ENCODE measurements at regions not wholly inside any gene's neighbourhood (a gene's known extent, or its start where the extent isn't known, plus 50 kb on each side); places are given as distances from the start of the nearest gene placed in this dataset.

DNA sequence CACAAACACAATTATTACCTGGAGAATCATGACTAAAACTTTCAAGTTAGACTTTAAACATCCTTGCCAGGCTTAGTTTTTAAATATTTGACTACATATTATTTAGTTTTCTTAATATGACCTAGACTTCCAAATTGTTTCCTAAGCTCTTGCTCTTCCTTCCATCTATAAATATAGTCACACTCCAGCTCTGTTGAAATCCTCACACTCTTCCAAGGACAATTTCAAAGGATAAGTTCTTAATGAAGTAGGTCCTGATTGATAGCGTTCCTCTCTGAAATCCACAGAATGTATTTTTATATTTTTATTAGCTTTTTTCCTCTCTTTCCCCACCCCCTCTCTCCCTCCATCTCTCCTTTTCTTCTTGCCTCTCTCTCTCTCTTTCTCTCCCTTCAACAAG, 1074.1 kb upstream of the PCDH20 start:
- Histone ChIP-seq H3K79me2 (ENCODE audit: control insufficient read depth, insufficient read depth, low read length, poor library complexity) (no peaks in the 10 kb centered on the region), H3K23ac (ENCODE audit: low read length) (no peak overlapping the region), H2BK5ac (ENCODE audit: low read depth, low read length, poor library complexity) (no peak overlapping the region), H2AK5ac (ENCODE audit: low read length) (no peak overlapping the region), H4K91ac (ENCODE audit: low read depth, low read length) (no peak overlapping the region), H3K27me3 (ENCODE audit: insufficient read depth, low read length) (no peaks in the 10 kb centered on the region), H3K9ac (ENCODE audit: low read length) (no peak overlapping the region), H3K4me2 (ENCODE audit: low read length) (no peak overlapping the region), H3K4me1 (ENCODE audit: control insufficient read depth in 1 of 2, insufficient read depth in 2 of 2, low read length in 2 of 2) (no peaks in the 10 kb centered on the region), H4K8ac (ENCODE audit: low read depth, low read length) (no peak overlapping the region), H3K4ac (ENCODE audit: low read depth, low read length) (no peak overlapping the region), H3K9me3 (ENCODE audit: insufficient read depth, low read depth, low read length) (no peaks in the 10 kb centered on the region), H2BK120ac (ENCODE audit: insufficient read depth, low read length, poor library complexity) (no peak overlapping the region), H3K27ac (ENCODE audit: low read depth, low read length) (no peak overlapping the region), H3K79me1 (ENCODE audit: low read length) (no peaks in the 10 kb centered on the region), H3K14ac (ENCODE audit: low read length) (no peak overlapping the region), H3K18ac (ENCODE audit: low read length) (no peak overlapping the region), H4K12ac (ENCODE audit: low read depth, low read length) (no peak overlapping the region), H3K4me3 (ENCODE audit: low read depth, low read length) (no peak overlapping the region), H2AFZ (ENCODE audit: insufficient read depth, low read length, poor library complexity) (no peak overlapping the region), H3K36me3 (ENCODE audit: control insufficient read depth in 1 of 2, insufficient read depth in 2 of 2, low read length in 2 of 2) (no peaks in the 10 kb centered on the region), H2BK12ac (ENCODE audit: low read length) (no peak overlapping the region)
- DNase-seq = no peak
- no CpG with 5 or more reads among the region's 1 CpG for WGBS (ENCODE audit: extremely low coverage, insufficient coverage, insufficient read length)

- no peak overlapping the region for H4K8ac ChIP-seq (ENCODE audit: low read depth, low read length)
- H3K4me2 ChIP-seq (ENCODE audit: low read length) = no peak overlapping the region
- H3K27me3 ChIP-seq (ENCODE audit: insufficient read depth, low read length) = no peaks in the 10 kb centered on the region
- H4K91ac ChIP-seq (ENCODE audit: low read depth, low read length) = no peak overlapping the region
- H3K9me3 ChIP-seq (ENCODE audit: insufficient read depth, low read depth, low read length) = no peaks in the 10 kb centered on the region
- no peak overlapping the region for H2BK5ac ChIP-seq (ENCODE audit: low read depth, low read length, poor library complexity)
- H2BK12ac ChIP-seq (ENCODE audit: low read length) = no peak overlapping the region
- H3K23ac ChIP-seq (ENCODE audit: low read length) = no peak overlapping the region
- no peaks in the 10 kb centered on the region for H3K4me1 ChIP-seq (ENCODE audit: control insufficient read depth in 1 of 2, insufficient read depth in 2 of 2, low read length in 2 of 2)
- H3K27ac ChIP-seq (ENCODE audit: low read depth, low read length) = no peak overlapping the region
- DNase-seq = no peak
- no peak overlapping the region for H2AFZ ChIP-seq (ENCODE audit: insufficient read depth, low read length, poor library complexity)
- H3K4me3 ChIP-seq (ENCODE audit: low read depth, low read length) = no peak overlapping the region
- peaks cover 1% of the 10 kb centered on the region for H3K79me2 ChIP-seq (ENCODE audit: control insufficient read depth, insufficient read depth, low read length, poor library complexity)
- H3K4ac ChIP-seq (ENCODE audit: low read depth, low read length) = no peak overlapping the region
- H3K18ac ChIP-seq (ENCODE audit: low read length) = no peak overlapping the region
- no peak overlapping the region for H3K14ac ChIP-seq (ENCODE audit: low read length)
- no peak overlapping the region for H2BK120ac ChIP-seq (ENCODE audit: insufficient read depth, low read length, poor library complexity)
- no peak overlapping the region for H4K12ac ChIP-seq (ENCODE audit: low read depth, low read length)
- no peaks in the 10 kb centered on the region for H3K79me1 ChIP-seq (ENCODE audit: low read length)
- no peak overlapping the region for H3K9ac ChIP-seq (ENCODE audit: low read length)
- no peak overlapping the region for H2AK5ac ChIP-seq (ENCODE audit: low read length)
- WGBS (ENCODE audit: extremely low coverage, insufficient coverage, insufficient read length) = no CpG with 5 or more reads among the region's 1 CpG
- no peaks in the 10 kb centered on the region for H3K36me3 ChIP-seq (ENCODE audit: control insufficient read depth in 1 of 2, insufficient read depth in 2 of 2, low read length in 2 of 2)
These were observed 1068.1 kb upstream of the PCDH20 start for GRCh38 chr13:62483774-62484173.

DNA sequence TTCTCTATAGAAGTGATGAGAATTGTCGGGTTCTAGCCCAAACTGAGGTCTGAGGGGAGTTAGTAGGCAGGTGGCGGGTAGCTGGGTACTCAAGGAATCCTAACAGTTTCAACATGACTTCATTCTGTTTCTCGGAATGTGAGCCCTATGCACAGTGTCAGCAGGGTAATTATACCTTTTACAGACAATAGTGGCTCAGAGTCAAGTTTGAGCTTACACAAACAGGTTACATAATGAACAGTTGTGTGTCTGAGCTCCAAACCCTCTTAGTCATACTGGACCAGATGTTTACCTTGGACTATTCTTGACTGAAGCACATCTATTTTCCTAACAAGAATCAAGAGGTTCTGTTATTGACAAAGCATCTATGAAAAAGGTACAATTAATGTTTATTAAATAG, 1066.7 kb upstream of the PCDH20 start:
- H3K79me1 ChIP-seq (ENCODE audit: low read length) = no peaks in the 10 kb centered on the region
- no peak overlapping the region for H4K91ac ChIP-seq (ENCODE audit: low read depth, low read length)
- no peak overlapping the region for H3K27ac ChIP-seq (ENCODE audit: low read depth, low read length)
- no peaks in the 10 kb centered on the region for H3K9me3 ChIP-seq (ENCODE audit: insufficient read depth, low read depth, low read length)
- H3K79me2 ChIP-seq (ENCODE audit: control insufficient read depth, insufficient read depth, low read length, poor library complexity) = peaks cover 1% of the 10 kb centered on the region
- no peak overlapping the region for H3K4me2 ChIP-seq (ENCODE audit: low read length)
- no peak overlapping the region for H3K18ac ChIP-seq (ENCODE audit: low read length)
- H2BK12ac ChIP-seq (ENCODE audit: low read length) = no peak overlapping the region
- WGBS (ENCODE audit: extremely low coverage, insufficient coverage, insufficient read length) = no CpG with 5 or more reads among the region's 3 CpGs
- no peak overlapping the region for H3K14ac ChIP-seq (ENCODE audit: low read length)
- H4K8ac ChIP-seq (ENCODE audit: low read depth, low read length) = no peak overlapping the region
- no peak overlapping the region for H3K4ac ChIP-seq (ENCODE audit: low read depth, low read length)
- H2BK5ac ChIP-seq (ENCODE audit: low read depth, low read length, poor library complexity) = no peak overlapping the region
- no peak overlapping the region for H3K9ac ChIP-seq (ENCODE audit: low read length)
- no peaks in the 10 kb centered on the region for H3K27me3 ChIP-seq (ENCODE audit: insufficient read depth, low read length)
- H4K12ac ChIP-seq (ENCODE audit: low read depth, low read length) = no peak overlapping the region
- H2BK120ac ChIP-seq (ENCODE audit: insufficient read depth, low read length, poor library complexity) = no peak overlapping the region
- no peaks in the 10 kb centered on the region for H3K4me1 ChIP-seq (ENCODE audit: control insufficient read depth in 1 of 2, insufficient read depth in 2 of 2, low read length in 2 of 2)
- H3K36me3 ChIP-seq (ENCODE audit: control insufficient read depth in 1 of 2, insufficient read depth in 2 of 2, low read length in 2 of 2) = no peaks in the 10 kb centered on the region
- no peak overlapping the region for H2AFZ ChIP-seq (ENCODE audit: insufficient read depth, low read length, poor library complexity)
- H3K23ac ChIP-seq (ENCODE audit: low read length) = no peak overlapping the region
- H2AK5ac ChIP-seq (ENCODE audit: low read length) = no peak overlapping the region
- no peak for DNase-seq
- no peak overlapping the region for H3K4me3 ChIP-seq (ENCODE audit: low read depth, low read length)

DNA sequence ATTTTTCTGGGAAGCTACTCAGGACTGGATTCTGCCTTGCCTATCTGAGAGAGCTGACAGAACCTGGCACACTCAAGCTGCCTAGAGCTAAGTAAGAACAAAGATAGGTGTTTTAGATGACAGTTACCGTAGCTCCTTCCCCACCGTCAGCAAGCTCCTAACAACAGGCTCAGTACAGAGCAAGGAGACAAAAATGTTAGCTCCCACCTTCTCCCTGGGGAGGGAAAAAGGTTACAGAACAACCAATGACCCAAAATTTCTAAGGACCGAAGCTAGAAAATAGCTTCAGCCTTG, 1058.2 kb upstream of the PCDH20 start:
- Histone ChIP-seq H3K79me2 (ENCODE audit: control insufficient read depth, insufficient read depth, low read length, poor library complexity) (no peaks in the 10 kb centered on the region), H4K8ac (ENCODE audit: low read depth, low read length) (no peak overlapping the region), H3K14ac (ENCODE audit: low read length) (no peak overlapping the region), H3K27ac (ENCODE audit: low read depth, low read length) (no peak overlapping the region), H3K23ac (ENCODE audit: low read length) (no peak overlapping the region), H3K9ac (ENCODE audit: low read length) (no peak overlapping the region), H3K9me3 (ENCODE audit: insufficient read depth, low read depth, low read length) (no peaks in the 10 kb centered on the region), H2AK5ac (ENCODE audit: low read length) (no peak overlapping the region), H4K91ac (ENCODE audit: low read depth, low read length) (no peak overlapping the region), H4K12ac (ENCODE audit: low read depth, low read length) (no peak overlapping the region), H2BK5ac (ENCODE audit: low read depth, low read length, poor library complexity) (no peak overlapping the region), H3K4me3 (ENCODE audit: low read depth, low read length) (no peak overlapping the region), H3K4me1 (ENCODE audit: control insufficient read depth in 1 of 2, insufficient read depth in 2 of 2, low read length in 2 of 2) (no peaks in the 10 kb centered on the region), H2BK120ac (ENCODE audit: insufficient read depth, low read length, poor library complexity) (no peak overlapping the region), H3K79me1 (ENCODE audit: low read length) (no peaks in the 10 kb centered on the region), H3K4me2 (ENCODE audit: low read length) (no peak overlapping the region), H2BK12ac (ENCODE audit: low read length) (no peak overlapping the region), H3K36me3 (ENCODE audit: control insufficient read depth in 1 of 2, insufficient read depth in 2 of 2, low read length in 2 of 2) (no peaks in the 10 kb centered on the region), H2AFZ (ENCODE audit: insufficient read depth, low read length, poor library complexity) (no peak overlapping the region), H3K27me3 (ENCODE audit: insufficient read depth, low read length) (no peaks in the 10 kb centered on the region), H3K18ac (ENCODE audit: low read length) (no peak overlapping the region), H3K4ac (ENCODE audit: low read depth, low read length) (no peak overlapping the region)
- no CpG with 5 or more reads among the region's 3 CpGs for WGBS (ENCODE audit: extremely low coverage, insufficient coverage, insufficient read length)
- no peak for DNase-seq
